ENCODE measurements at regions not wholly inside any gene's neighbourhood (a gene's known extent, or its start where the extent isn't known, plus 50 kb on each side); places are given as distances from the start of the nearest gene placed in this dataset.

GRCh38 chr5:174245516-174246075, 200.1 kb downstream of the NSG2 start:
- Histone ChIP-seq H3K27ac (ENCODE audit: control insufficient read depth, insufficient read depth) (no peak overlapping the region), H3K4me3 (no peak overlapping the region), H3K36me3 (ENCODE audit: control insufficient read depth in 2 of 2, insufficient read depth in 2 of 2, low read length in 1 of 2) (no peaks in the 10 kb centered on the region), H3K79me2 (ENCODE audit: control insufficient read depth, insufficient read depth, low read length) (no peaks in the 10 kb centered on the region), H3K9ac (ENCODE audit: control insufficient read depth, insufficient read depth, low read length) (no peak overlapping the region), H3K4me2 (ENCODE audit: control insufficient read depth, insufficient read depth) (no peak overlapping the region), H4K20me1 (ENCODE audit: control insufficient read depth, insufficient read depth) (no peaks in the 10 kb centered on the region), H2AFZ (ENCODE audit: control insufficient read depth, low read depth, low read length) (no peak overlapping the region), H3K27me3 (replicated peaks in 1 of 2; ENCODE audit: control insufficient read depth in 2 of 2, insufficient read depth in 2 of 2, low read length in 1 of 2) (no peaks in the 10 kb centered on the region), H3K9me3 (replicated peaks; ENCODE audit: control insufficient read depth, insufficient read depth, low read length) (no peaks in the 10 kb centered on the region; the same call in 2 of the 3 replicates), H3K4me1 (ENCODE audit: control insufficient read depth, insufficient read depth, low read length) (no peaks in the 10 kb centered on the region)
- ATAC-seq (no peak), DNase-seq (ENCODE audit: low read depth, low spot score) (no peak), FAIRE-seq (no peak)
- POLR2A ChIA-PET = interaction anchor here (0.8 kb wide), 1 partner anchor 1808 kb away, joined by 3 read pairs; no protein-coding TSS in a partner anchor
- CTCF ChIA-PET = interaction anchor here (0.7 kb wide), 1 partner anchor 131 kb away, joined by 3 read pairs; no protein-coding TSS in a partner anchor
- intact Hi-C loops (cut with micrococcal nuclease; ENCODE audit: unreplicated experiment) = no loop called here
- SMC1A ChIA-PET (ENCODE audit: uncharacterized antibody, unreplicated experiment) = interaction anchor here (0.6 kb wide), 1 partner anchor 9 kb away, joined by 3 read pairs; no protein-coding TSS in a partner anchor
- BruUV-seq (replicated peaks) = no TSS peak
- RAD21 ChIA-PET (ENCODE audit: unreplicated experiment) = no interaction called here
- 66% methylated on average over 8 of the region's 8 CpGs for WGBS (ENCODE audit: insufficient coverage, insufficient replicate concordance, low lambda C conversion rate, missing lambda C conversion rate)
- in situ Hi-C loops (cut with MboI) = no loop called here
- TF ChIP-seq NR2F1 (conservative IDR thresholded peaks at IDR 0.05) (no peak), MXI1 (IDR thresholded peaks at IDR 0.05; ENCODE audit: low read depth, low read length) (no peak), TCF3 (IDR thresholded peaks at IDR 0.05; ENCODE audit: borderline replicate concordance, insufficient read depth, low read depth, low read length) (no peak), STAT1 (conservative IDR thresholded peaks at IDR 0.05) (no peak), JUND (IDR thresholded peaks at IDR 0.05; ENCODE audit: low read depth, low read length) (no peak), EZH2 (IDR thresholded peaks at IDR 0.05; ENCODE audit: borderline replicate concordance, control insufficient read depth, low read depth, low read length) (no peak), ZBED1 (IDR thresholded peaks at IDR 0.05; ENCODE audit: borderline replicate concordance) (no peak), EED (IDR thresholded peaks at IDR 0.05; ENCODE audit: low read depth) (no peak), HDAC2 (IDR thresholded peaks at IDR 0.05) (no peak), RBBP5 (conservative IDR thresholded peaks at IDR 0.05) (no peak), ZSCAN29 (IDR thresholded peaks at IDR 0.05) (no peak), RELA (IDR thresholded peaks at IDR 0.05; ENCODE audit: borderline replicate concordance, partially characterized antibody) (no peak), YBX1 (IDR thresholded peaks at IDR 0.05) (no peak), NBN (IDR thresholded peaks at IDR 0.05) (no peak), ZNF207 (IDR thresholded peaks at IDR 0.05; ENCODE audit: borderline replicate concordance) (no peak), ZNF687 (IDR thresholded peaks at IDR 0.05) (no peak)
- TF ChIP-seq, protein P1, sequence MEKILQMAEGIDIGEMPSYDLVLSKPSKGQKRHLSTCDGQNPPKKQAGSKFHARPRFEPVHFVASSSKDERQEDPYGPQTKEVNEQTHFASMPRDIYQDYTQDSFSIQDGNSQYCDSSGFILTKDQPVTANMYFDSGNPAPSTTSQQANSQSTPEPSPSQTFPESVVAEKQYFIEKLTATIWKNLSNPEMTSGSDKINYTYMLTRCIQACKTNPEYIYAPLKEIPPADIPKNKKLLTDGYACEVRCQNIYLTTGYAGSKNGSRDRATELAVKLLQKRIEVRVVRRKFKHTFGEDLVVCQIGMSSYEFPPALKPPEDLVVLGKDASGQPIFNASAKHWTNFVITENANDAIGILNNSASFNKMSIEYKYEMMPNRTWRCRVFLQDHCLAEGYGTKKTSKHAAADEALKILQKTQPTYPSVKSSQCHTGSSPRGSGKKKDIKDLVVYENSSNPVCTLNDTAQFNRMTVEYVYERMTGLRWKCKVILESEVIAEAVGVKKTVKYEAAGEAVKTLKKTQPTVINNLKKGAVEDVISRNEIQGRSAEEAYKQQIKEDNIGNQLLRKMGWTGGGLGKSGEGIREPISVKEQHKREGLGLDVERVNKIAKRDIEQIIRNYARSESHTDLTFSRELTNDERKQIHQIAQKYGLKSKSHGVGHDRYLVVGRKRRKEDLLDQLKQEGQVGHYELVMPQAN (conservative IDR thresholded peaks at IDR 0.05) = no peak
- TF ChIP-seq, protein P2, sequence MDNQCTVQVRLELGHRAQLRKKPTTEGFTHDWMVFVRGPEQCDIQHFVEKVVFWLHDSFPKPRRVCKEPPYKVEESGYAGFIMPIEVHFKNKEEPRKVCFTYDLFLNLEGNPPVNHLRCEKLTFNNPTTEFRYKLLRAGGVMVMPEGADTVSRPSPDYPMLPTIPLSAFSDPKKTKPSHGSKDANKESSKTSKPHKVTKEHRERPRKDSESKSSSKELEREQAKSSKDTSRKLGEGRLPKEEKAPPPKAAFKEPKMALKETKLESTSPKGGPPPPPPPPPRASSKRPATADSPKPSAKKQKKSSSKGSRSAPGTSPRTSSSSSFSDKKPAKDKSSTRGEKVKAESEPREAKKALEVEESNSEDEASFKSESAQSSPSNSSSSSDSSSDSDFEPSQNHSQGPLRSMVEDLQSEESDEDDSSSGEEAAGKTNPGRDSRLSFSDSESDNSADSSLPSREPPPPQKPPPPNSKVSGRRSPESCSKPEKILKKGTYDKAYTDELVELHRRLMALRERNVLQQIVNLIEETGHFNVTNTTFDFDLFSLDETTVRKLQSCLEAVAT (IDR thresholded peaks at IDR 0.05) = no peak

All from GM12878 (cell line).